Upper lobe of left lung (tissue), 4 donors: ENCODE measurements at regions not wholly inside any gene's neighbourhood (a gene's known extent, or its start where the extent isn't known, plus 50 kb on each side); places are given as distances from the start of the nearest gene placed in this dataset.

Experiments
- EP300 ChIP-seq, 4 donors: sonication (generic); formaldehyde crosslinking; IDR thresholded peaks; one replicate each; pipeline ENCODE4 v1.5.1; 2017; ENCODE audit warnings: antibody characterized with exemption in 4 of 4, control low read depth in 2 of 4
- POLR2AphosphoS5 ChIP-seq, 2 donors: sonication (generic); formaldehyde crosslinking; IDR thresholded peaks; one replicate each; pipeline ENCODE4 v1.5.1; 2017; ENCODE audit warnings: antibody characterized with exemption in 2 of 2

DNA sequence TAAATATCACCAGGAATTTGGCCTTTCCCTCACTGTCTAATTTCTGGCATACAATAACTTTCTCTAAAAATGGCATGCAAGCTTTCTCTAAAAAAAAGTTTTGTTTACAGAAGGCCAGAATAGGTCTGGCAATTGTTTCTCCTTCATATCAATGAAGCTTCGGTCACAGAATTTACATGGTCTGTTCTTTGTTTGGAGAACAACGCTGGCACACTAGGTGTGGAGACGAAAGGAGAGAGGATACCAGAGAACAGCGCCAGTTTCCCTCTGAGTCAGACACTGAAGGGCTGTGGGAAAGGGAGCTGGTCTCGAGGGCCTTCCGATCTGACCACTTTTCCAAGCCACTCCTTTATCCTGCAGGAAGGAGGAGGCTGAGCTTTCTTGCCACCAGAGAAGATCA lies 60.1 kb upstream of the ITGA1 start:
- TF ChIP-seq EP300 (IDR thresholded peaks at IDR 0.05) (peak in 1 of 4 donors; percentile 50), POLR2AphosphoS5 (IDR thresholded peaks at IDR 0.05) (peak in 1 of 2 donors; percentile 70)
